Urinary bladder (tissue), 3 donors: ENCODE measurements at regions not wholly inside any gene's neighbourhood (a gene's known extent, or its start where the extent isn't known, plus 50 kb on each side); places are given as distances from the start of the nearest gene placed in this dataset.

Experiments used
- DNase-seq: peaks from one replicate; pipeline ENCODE4 v3.0.0-alpha.2; 2015; ENCODE audit errors: extremely low spot score
- H3K27ac ChIP-seq: one replicate; pipeline ENCODE4 v1.5.1; 2013; ENCODE audit warnings: low read depth, mild to moderate bottlenecking, moderate library complexity
- H3K36me3 ChIP-seq: one replicate; pipeline ENCODE4 v1.6.1; 2013; ENCODE audit warnings: mild to moderate bottlenecking, moderate library complexity; ENCODE audit not compliant: insufficient read depth
- H3K4me1 ChIP-seq: one replicate; pipeline ENCODE4 v1.6.1; 2013; ENCODE audit warnings: mild to moderate bottlenecking, moderate library complexity; ENCODE audit not compliant: insufficient read depth
- H3K4me3 ChIP-seq: one replicate; pipeline ENCODE4 v1.5.1; 2013; ENCODE audit warnings: low read depth, low read length
- WGBS: extraction: QIAGEN DNeasy Blood & Tissue Kit; methylation state at CpG from one replicate; pipeline ENCODE4 v1.1.7; 2013; 5-methylcytosine and 5-hydroxymethylcytosine counted together
- donor health status: healthy with polysubstance abuse.
- donor health status: healthy.

DNA sequence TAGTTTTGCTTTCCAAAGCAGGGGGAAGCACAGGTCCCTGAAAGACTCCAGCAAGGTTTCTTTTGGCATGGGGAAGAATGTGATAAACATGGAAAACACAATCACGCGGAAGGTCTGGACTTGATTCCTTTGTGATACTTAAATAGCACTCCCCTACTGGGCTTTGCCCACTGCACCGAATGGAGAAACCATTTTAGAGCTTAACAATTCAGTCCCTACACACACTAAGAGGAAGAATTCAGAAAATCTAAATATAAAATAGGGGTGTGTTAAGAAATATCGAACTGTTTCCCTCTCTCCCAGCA lies 71.4 kb upstream of the NHSL1 start:
- WGBS: 61% methylated on average over 4 of the region's 4 CpGs
- no peaks in the 10 kb centered on the region for H3K36me3 ChIP-seq
- DNase-seq: no peak
- no peak overlapping the region for H3K27ac ChIP-seq
- H3K4me3 ChIP-seq: no peak overlapping the region
- H3K4me1 ChIP-seq: no peaks in the 10 kb centered on the region

DNA sequence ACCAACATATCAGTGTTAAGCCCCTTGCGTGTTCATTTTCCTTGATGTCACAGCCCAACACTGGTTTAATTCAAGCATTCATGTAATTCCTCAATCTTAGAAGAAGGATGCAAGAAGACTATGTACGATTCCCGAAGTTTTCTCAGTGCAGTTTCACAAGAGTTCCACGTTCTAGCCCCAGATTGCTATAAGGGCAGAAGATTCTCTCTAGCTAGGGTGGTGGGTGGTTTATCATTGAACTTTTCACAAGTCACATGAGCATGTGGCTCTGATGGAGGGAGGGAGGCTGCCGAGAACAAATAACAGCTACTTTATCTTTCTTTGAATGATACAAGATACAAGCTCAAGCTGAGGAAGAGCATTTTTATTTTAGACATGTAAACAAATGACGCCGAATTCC lies 71.9 kb upstream of the NHSL1 start:
- H3K36me3 ChIP-seq: no peaks in the 10 kb centered on the region
- no peaks in the 10 kb centered on the region for H3K4me1 ChIP-seq
- no peak overlapping the region for H3K4me3 ChIP-seq
- no peak overlapping the region for H3K27ac ChIP-seq
- WGBS: 30% methylated on average over 7 of the region's 7 CpGs
- DNase-seq: no peak

DNA sequence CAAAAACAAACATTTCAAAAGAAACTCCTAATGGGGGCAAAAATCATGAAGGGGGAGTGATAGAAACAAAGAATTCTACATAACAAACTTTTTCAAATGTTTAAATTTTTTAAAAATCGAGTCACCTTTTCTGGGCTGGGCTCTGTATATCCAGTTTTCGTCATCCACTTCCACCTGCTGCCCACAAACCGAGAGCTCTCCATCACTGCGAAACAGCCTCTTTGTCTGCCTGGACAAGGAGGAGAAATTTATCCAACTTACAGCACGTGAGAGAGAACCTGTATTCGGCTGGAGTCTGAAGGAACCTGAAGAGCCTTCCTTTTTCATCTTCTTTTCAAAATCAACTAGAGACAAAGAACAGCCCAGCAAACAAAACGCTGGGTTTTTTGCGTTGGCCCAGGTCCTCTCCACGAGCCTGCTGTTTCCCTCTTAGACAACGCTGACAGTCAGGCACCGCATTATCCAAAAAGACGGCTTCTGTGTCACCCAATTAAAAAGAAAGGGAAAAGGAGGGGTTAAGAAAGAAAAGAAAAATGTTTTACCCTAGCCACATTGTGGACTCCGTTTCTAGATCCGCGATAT lies 72.4 kb upstream of the NHSL1 start:
- Histone ChIP-seq H3K36me3 (no peaks in the 10 kb centered on the region), H3K4me1 (no peaks in the 10 kb centered on the region), H3K4me3 (no peak overlapping the region), H3K27ac (no peak overlapping the region)
- DNase-seq: no peak
- 16% methylated on average over 15 of the region's 15 CpGs for WGBS

- peak; percentile 78 for DNase-seq
- 4% methylated on average over 19 of the region's 19 CpGs for WGBS
- no peaks in the 10 kb centered on the region for H3K36me3 ChIP-seq
- H3K4me1 ChIP-seq: no peaks in the 10 kb centered on the region
- no peak overlapping the region for H3K27ac ChIP-seq
- no peak overlapping the region for H3K4me3 ChIP-seq
These were observed 73.0 kb upstream of the NHSL1 start for GRCh38 chr6:138572167-138572875.

DNA sequence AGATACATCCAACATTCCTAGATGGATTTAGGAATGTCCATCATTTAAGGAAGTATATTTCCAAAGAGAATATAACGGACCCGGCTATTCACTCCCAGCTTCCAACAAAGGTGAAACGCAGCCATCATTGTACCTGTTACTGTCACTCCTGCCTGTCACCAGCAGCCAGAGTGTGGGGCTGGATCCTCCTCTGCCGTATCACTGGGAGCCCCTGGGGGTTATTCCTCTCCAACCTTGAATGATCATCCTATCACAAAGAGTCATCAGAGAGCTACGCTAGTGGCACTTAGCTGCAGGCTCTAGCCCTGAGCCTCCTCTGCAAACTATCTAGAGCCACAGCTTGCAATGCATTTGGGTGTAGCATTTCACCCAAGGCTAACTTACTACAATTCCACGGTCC lies 73.6 kb upstream of the NHSL1 start:
- H3K4me1 ChIP-seq: no peaks in the 10 kb centered on the region
- no peak overlapping the region for H3K27ac ChIP-seq
- H3K4me3 ChIP-seq: no peak overlapping the region
- no peak for DNase-seq
- WGBS: 69% methylated on average over 6 of the region's 6 CpGs
- no peaks in the 10 kb centered on the region for H3K36me3 ChIP-seq

GRCh38 chr6:138575257-138575656 lies 76.0 kb upstream of the NHSL1 start:
- 61% methylated on average over 4 of the region's 4 CpGs for WGBS
- Histone ChIP-seq H3K4me3 (no peak overlapping the region), H3K4me1 (no peaks in the 10 kb centered on the region), H3K27ac (no peak overlapping the region), H3K36me3 (no peaks in the 10 kb centered on the region)
- DNase-seq: no peak

GRCh38 chr6:138576313-138576712 lies 77.0 kb upstream of the NHSL1 start:
- Histone ChIP-seq H3K4me1 (no peaks in the 10 kb centered on the region), H3K27ac (no peak overlapping the region), H3K4me3 (no peak overlapping the region), H3K36me3 (no peaks in the 10 kb centered on the region)
- 68% methylated on average over 6 of the region's 6 CpGs for WGBS
- no peak for DNase-seq

DNA sequence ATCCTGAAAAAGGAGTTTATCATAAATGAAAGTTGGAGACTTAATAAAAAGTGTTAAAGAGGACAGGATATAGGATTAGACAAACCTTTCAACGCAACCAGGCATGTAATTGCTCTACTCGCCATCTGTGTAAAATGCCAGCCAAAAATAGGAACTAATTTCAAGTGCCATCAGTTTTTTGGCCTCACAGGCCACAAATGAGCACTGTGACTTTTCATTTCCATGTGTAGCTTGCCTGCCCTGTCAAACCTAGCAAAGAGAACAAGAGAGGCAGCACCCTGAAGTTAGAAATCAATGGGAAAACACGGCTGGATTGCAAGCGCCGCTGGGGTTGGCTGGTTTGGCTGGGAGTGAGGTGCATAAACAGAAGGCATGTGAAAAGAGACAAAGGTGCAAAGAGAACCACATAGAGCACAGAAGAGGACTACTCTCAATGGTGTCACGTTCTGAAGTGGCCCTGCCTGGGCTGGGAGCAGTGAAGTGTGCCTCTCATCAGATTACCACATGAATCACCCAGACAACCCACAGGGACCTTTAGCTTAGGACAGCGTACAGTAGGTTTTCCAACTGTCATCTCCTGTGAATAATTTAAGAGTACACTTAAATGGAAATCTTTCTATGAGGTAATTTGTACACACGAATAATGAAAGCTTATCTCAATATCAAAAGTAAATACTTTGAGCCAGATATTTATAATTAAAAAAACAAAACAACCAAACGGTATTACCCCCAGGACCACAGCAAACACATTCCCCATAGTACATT lies 78.0 kb upstream of the NHSL1 start:
- Histone ChIP-seq H3K36me3 (no peaks in the 10 kb centered on the region), H3K27ac (no peak overlapping the region), H3K4me1 (no peaks in the 10 kb centered on the region), H3K4me3 (no peak overlapping the region)
- DNase-seq: no peak
- WGBS: 75% methylated on average over 9 of the region's 9 CpGs

GRCh38 chr6:138580040-138580439 lies 80.7 kb upstream of the NHSL1 start:
- Histone ChIP-seq H3K4me3 (no peak overlapping the region), H3K4me1 (peaks cover 1% of the 10 kb centered on the region), H3K36me3 (no peaks in the 10 kb centered on the region), H3K27ac (no peak overlapping the region)
- no peak for DNase-seq
- WGBS: 83% methylated on average over 4 of the region's 4 CpGs

- Histone ChIP-seq H3K27ac (no peak overlapping the region), H3K4me1 (peaks cover 1% of the 10 kb centered on the region), H3K4me3 (no peak overlapping the region), H3K36me3 (no peaks in the 10 kb centered on the region)
- DNase-seq: no peak
- 86% methylated on average over 6 of the region's 6 CpGs for WGBS
These were observed 81.5 kb upstream of the NHSL1 start for GRCh38 chr6:138580801-138581200.

DNA sequence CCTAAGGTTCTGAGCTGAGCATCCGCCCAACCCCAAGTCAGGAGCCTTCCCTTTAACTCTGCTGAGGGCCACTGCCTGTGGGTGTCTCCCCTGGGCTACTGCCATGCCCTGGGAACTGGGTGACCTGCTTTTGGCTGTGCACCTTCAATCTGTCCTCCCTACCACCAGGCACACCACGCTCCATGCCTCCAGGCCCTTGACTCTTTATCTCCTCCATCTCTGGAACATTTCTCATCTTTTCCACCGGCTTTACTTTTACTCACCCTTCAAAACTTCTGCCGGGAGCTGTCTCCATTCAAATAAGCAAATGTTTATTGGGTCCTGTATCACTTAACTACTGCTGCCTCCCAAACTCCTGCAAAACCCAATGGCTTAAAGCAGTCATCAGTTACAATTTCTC lies 83.3 kb upstream of the NHSL1 start:
- 74% methylated on average over 4 of the region's 4 CpGs for WGBS
- no peak for DNase-seq
- peaks cover 1% of the 10 kb centered on the region for H3K4me1 ChIP-seq
- H3K36me3 ChIP-seq: no peaks in the 10 kb centered on the region
- no peak overlapping the region for H3K27ac ChIP-seq
- no peak overlapping the region for H3K4me3 ChIP-seq

DNA sequence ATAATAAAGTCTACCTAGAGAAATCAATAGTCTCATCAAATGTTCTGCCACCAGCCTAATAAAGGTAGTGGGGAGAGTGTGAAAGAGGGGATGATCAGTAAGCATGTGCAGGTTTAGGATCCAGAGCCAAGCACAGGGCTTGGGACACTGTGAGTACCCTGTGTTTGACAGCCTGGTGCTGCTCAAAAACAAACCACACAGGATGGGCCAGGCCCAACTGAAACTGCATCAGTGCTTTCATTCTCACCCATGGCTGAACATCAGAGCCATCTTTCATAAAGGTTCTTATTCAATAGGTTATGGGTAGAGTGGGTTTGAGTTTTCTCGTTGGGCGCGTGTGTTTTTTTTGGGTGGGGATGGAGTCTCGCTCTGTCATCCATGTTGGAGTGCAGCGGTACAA lies 87.3 kb upstream of the NHSL1 start:
- Histone ChIP-seq H3K4me1 (peaks cover 1% of the 10 kb centered on the region), H3K27ac (no peak overlapping the region), H3K4me3 (no peak overlapping the region), H3K36me3 (no peaks in the 10 kb centered on the region)
- WGBS: 96% methylated on average over 5 of the region's 5 CpGs
- no peak for DNase-seq

GRCh38 chr6:138588805-138589434 lies 89.6 kb upstream of the NHSL1 start:
- WGBS: 44% methylated on average over 13 of the region's 13 CpGs
- Histone ChIP-seq H3K27ac (no peak overlapping the region), H3K36me3 (no peaks in the 10 kb centered on the region), H3K4me3 (no peak overlapping the region), H3K4me1 (no peaks in the 10 kb centered on the region)
- DNase-seq: no peak
